ENCODE measurements at regions not wholly inside any gene's neighbourhood (a gene's known extent, or its start where the extent isn't known, plus 50 kb on each side); places are given as distances from the start of the nearest gene placed in this dataset.

DNA sequence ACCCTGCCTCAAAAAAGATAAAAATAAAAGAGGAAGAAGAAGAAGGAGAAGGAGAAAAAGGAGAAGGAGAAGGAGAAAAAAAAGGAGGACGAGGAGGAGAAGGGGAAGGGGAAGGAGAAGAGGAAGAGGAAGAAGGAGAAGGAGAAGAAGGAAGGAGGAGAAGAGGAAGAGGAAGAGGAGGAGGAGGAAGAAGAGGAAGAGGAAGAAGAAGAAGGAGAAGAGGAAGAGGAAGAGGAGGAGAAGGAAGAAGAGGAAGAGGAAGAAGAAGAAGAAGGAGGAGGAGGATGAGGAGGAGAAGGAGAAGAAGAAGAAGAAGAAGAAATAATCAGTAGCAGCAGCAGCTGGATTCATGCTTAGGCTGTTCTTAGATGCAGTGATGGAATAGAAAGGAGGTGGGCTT, 159.7 kb downstream of the TFCP2L1 start:
- no peak for DNase-seq

DNA sequence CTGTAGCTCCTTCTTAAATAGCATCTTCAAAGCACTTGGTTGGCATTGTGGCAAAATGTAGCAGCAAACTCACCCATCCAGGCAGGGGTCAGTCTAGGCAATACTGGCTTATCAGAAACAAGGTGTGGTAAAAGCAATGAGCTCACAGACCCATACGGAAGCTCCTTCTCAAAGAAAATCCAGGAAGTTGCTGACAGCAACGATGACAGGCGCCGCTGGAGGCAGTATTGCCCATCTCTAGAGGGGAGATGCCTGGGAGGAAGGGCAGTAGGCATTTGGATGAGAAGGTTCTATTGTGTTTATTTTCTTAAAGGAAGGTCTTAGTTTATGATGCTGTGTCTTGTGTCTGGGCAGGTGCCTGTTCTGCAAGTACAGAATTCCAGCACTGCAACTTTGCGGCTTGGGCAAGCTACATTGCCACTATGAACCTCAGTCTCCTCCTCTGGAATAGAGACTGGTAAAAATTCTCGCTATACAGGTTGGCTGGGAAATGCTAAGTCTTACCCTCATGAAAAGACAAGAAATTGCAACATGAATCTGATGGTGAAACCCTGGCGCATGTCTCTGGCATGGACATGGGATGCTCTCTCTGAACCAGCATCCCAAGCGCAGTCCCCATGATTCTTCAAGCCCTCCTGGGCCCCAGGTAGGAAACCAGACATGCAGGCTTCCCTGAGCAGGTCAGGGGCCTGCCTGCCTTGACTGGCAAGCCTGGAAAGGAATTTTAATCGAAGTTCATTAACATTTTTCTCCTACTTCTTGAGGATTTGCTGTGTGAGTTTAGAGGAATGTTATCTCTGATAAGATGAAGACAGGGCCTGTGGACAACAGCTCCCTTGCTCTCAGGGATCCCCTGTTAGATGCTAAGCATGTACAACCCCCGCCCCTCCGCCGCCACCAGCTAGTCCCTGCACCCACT, 156.0 kb downstream of the TFCP2L1 start:
- no peak for DNase-seq

DNA sequence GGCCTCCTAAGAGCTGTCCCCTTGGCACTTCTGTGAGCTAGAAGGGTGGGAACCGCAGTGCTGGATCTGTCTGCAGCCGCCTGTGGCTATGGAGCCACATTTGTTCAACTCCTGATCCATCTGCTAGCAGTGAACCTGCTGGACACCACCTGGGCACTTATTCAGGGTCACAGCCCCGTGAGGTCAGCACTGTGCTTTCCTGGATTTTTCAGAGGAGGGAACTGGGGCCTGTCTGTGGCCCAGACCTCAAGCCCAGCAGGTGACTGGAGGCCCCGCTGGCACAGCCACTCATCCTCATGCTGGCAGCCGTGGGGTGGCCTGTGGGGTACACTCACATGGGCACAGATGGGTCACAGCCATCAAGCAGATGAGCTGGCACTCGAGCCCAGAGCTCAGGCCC, 155.3 kb downstream of the TFCP2L1 start:
- no peak for DNase-seq

- DNase-seq, result no peak
These were observed 154.6 kb downstream of the TFCP2L1 start for GRCh38 chr2:121130301-121130850.

DNA sequence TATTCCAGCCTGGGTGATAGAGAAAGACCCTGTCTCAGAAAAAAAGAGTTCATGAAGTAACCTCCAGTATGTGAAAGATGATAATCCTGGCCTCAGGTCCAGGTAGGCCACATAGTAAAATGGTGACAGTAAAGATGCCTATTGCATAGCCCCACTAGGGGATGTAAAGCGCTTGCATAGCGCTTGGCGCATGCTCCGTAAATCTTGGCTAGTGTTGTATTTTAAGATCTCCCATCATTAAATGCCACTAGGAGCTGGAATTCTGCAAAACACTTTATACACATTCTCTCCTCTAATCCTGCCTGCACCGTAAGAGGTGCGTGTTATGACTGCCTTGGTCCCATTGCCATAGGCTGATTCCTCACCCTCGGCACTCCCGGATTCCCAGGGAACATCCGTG, 153.6 kb downstream of the TFCP2L1 start:
- no peak for DNase-seq

DNA sequence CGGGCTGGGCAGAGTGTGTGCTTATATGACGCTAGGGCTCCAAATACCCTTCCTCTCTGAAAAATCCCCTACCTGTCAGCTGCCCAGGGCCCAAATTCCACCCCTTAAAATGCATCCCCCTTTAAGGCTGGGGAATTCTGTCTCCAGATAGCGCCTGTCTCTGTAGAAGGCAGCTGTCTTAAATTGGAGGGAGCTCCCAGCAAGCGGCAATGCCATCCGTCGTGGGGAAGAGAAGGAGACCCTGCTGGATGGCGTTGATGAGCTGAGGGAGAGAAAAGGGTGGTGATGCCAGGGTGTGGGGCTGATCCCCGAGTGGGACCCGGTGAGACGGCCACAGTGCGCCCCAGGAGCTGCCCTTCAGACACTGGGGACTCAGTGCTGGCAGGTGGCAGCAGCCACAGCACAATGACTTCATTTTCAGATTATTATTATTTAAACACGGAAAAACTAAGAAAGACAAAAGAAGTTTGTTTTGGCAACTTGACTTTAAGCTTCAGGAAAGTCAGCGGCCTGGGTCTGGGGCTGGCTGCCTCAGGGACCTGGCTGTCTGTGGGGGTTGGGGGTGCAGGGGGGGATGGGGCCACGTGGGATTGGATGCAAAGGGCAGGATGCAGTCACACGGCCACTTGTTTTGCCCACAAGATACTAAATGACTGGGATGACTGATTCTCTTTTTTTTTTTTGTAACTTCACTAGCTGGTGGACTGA, 152.8 kb downstream of the TFCP2L1 start:
- DNase-seq, result no peak

DNA sequence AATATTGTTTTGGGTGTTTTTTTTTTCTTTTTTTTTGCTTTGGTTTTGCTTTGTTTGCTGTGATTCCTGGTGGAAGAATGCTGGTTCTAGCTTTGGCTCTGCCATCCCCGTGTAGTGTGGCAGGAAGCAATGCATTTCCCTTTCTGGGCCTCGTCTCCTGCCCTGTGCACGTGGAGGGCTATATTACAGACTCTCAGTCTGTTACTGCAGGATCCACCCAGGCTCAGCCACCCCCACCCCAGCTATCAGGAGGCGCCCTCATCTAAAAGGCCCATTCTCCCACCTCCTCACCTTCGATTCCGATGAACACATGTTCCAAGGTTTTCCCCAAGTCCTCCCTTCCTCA, 152.3 kb downstream of the TFCP2L1 start:
- DNase-seq, result no peak

GRCh38 chr2:121133551-121134319, 151.3 kb downstream of the TFCP2L1 start:
- DNase-seq, result no peak

- DNase-seq, result no peak
These were observed 150.3 kb downstream of the TFCP2L1 start for GRCh38 chr2:121134728-121135127.

GRCh38 chr2:121135168-121135853, 149.7 kb downstream of the TFCP2L1 start:
- no peak for DNase-seq

DNA sequence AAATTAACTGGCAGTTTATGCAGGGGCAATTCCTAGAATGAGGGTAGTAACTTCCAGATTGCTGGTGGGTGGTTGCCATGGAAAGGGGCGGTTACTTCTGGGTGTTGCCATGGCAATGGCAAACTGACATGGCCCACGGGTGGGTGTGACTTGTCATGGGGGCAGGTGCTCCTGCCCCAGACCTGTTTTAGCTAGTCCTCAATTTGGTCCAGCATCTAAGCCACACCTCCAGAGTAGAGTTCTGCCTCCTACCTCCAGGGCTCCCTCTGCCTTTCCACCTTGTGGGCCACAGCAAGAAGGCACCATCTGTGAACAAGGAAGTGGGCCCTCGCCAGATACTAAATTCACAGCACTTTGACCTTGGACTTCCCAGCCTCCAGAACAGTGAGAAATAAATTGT, 148.7 kb downstream of the TFCP2L1 start:
- no peak for DNase-seq

- no peak for DNase-seq
These were observed 147.4 kb downstream of the TFCP2L1 start for GRCh38 chr2:121137571-121137970.

- DNase-seq, result no peak
These were observed 144.3 kb downstream of the TFCP2L1 start for GRCh38 chr2:121140734-121141133.

GRCh38 chr2:121142452-121142851, 142.6 kb downstream of the TFCP2L1 start:
- no peak for DNase-seq

DNA sequence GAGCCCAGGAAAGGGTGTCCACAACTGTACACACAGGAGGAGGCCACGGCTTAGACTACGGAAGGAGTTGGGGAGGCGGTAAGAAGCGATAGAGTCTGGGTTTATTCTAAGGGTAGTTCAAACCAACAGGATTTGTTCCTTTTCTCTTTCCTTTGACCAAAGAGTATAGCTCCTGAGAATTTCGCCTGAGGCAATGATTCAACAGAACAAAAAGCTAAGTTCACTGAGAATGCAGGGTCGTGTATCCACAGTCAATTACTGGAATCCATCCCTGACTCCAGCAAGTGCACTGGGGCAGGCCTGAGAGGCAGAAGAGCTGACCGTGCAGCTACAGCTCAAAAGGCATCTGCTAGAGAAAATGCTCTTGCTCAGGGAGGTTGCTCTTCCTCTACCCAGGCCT, 140.9 kb downstream of the TFCP2L1 start:
- DNase-seq, result no peak

DNA sequence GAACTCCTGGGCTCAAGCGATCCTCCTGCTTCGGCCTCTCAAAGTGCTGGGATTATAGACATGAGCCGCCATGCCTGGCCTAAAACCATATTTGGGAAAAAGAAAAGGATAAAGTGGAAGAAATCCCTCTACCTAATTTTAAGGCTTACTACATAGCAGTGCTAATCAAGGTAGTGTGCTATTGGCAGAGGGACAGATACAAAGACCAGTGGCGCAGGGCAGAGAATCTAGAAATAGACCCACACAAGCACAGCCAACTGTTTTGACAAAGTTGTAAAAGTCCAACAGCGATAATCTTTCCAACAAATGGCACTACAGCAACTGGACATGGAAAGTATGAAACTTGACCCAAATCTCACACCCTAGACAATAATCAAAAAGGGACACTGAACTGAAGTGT, 138.4 kb downstream of the TFCP2L1 start:
- no peak for DNase-seq

GRCh38 chr2:121147766-121148165, 137.2 kb downstream of the TFCP2L1 start:
- no peak for DNase-seq

- no peak for DNase-seq
These were observed 136.5 kb downstream of the TFCP2L1 start for GRCh38 chr2:121148481-121148880.

DNA sequence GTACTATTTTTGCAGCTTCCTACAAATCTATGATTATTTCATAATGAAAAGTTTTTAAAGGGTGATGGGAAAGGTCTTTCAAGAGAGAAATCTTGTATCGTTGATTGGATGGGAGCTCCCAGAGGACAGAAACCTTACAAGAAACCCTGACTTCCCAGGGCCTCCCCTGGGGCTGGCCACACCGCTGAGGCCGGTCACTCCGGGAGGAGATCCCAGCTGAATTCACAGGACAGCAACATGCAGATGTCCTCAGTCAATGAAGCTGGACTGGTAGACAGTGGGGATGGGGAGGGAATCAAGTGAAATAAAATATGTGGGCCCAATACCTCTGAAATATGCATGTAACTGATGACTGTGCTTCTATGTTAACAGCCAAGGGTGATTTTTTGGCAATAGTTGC, 135.6 kb downstream of the TFCP2L1 start:
- DNase-seq, result no peak

DNA sequence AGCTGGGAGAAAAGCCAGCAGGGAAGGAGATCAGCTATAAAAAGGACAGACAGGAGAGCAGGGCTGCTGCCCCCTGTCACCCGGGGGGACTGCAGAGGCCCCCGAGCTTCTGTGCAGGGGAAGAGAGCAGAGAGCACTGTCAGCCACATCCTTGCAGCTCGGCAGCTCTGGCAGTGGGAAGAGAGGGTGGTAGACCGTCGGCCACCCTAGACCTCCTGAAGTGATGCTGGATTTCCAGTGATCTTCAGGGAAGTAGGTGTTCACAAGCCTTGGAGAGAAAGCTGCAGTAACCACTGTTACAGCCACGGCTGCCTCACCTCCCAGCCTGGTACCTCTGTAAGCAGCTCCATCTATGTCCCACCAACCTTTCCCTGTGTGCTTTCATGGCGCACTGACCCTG, 134.9 kb downstream of the TFCP2L1 start:
- DNase-seq, result no peak

- no peak for DNase-seq
These were observed 134.3 kb downstream of the TFCP2L1 start for GRCh38 chr2:121150713-121151112.

GRCh38 chr2:121151311-121152109, 133.5 kb downstream of the TFCP2L1 start:
- no peak for DNase-seq

Measured in SW 1271 (cell line).